ENCODE measurements at regions not wholly inside any gene's neighbourhood (a gene's known extent, or its start where the extent isn't known, plus 50 kb on each side); places are given as distances from the start of the nearest gene placed in this dataset.

GRCh38 chr6:12221856-12222255 is 68.3 kb upstream of the EDN1 start:
- no peak for DNase-seq

- DNase-seq, result no peak
These were observed 67.5 kb upstream of the EDN1 start for GRCh38 chr6:12222405-12223366.

- no peak for DNase-seq
These were observed 66.8 kb upstream of the EDN1 start for GRCh38 chr6:12223383-12223782.

- DNase-seq, result no peak
These were observed 65.9 kb upstream of the EDN1 start for GRCh38 chr6:12224251-12224650.

GRCh38 chr6:12228447-12229146 is 61.6 kb upstream of the EDN1 start:
- DNase-seq, result no peak

- no peak for DNase-seq
These were observed 60.8 kb upstream of the EDN1 start for GRCh38 chr6:12229332-12229731.

- DNase-seq, result no peak
These were observed 59.6 kb upstream of the EDN1 start for GRCh38 chr6:12230523-12230922.

GRCh38 chr6:12232339-12232738 is 57.8 kb upstream of the EDN1 start:
- no peak for DNase-seq

- no peak for DNase-seq
These were observed 57.3 kb upstream of the EDN1 start for GRCh38 chr6:12232821-12233220.

- DNase-seq, result peak; percentile 81
These were observed 56.2 kb upstream of the EDN1 start for GRCh38 chr6:12233693-12234571.

- DNase-seq, result no peak
These were observed 54.8 kb upstream of the EDN1 start for GRCh38 chr6:12235341-12235740.

- no peak for DNase-seq
These were observed 51.9 kb upstream of the EDN1 start for GRCh38 chr6:12238219-12238618.

All from renal pelvis (tissue), 1 donor.